ENCODE measurements at regions not wholly inside any gene's neighbourhood (a gene's known extent, or its start where the extent isn't known, plus 50 kb on each side); places are given as distances from the start of the nearest gene placed in this dataset.

DNA sequence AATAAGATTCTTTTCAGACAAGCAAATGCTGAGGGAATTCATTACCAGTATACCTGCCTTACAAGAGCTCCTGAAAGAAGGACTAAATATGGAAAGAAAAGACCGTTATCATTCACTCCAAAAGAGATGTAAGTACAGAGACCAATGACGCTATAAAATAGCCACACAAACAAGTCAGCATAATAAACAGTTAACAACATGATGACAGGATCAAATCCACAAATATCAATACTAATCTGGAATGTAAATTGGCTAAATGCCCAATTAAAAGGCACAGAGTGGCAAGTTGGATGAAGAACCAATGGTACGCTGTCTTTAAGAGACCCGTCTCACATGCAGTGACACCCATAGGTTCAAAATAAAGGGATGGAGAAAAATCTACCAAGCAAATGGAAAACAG is 349.6 kb upstream of the MPDZ start:
- TF ChIP-seq, protein P1, sequence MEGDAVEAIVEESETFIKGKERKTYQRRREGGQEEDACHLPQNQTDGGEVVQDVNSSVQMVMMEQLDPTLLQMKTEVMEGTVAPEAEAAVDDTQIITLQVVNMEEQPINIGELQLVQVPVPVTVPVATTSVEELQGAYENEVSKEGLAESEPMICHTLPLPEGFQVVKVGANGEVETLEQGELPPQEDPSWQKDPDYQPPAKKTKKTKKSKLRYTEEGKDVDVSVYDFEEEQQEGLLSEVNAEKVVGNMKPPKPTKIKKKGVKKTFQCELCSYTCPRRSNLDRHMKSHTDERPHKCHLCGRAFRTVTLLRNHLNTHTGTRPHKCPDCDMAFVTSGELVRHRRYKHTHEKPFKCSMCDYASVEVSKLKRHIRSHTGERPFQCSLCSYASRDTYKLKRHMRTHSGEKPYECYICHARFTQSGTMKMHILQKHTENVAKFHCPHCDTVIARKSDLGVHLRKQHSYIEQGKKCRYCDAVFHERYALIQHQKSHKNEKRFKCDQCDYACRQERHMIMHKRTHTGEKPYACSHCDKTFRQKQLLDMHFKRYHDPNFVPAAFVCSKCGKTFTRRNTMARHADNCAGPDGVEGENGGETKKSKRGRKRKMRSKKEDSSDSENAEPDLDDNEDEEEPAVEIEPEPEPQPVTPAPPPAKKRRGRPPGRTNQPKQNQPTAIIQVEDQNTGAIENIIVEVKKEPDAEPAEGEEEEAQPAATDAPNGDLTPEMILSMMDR (IDR thresholded peaks at IDR 0.05) = no peak
- TF ChIP-seq POLR2A (IDR thresholded peaks at IDR 0.05) = no peak
- no peak for TF ChIP-seq POLR2AphosphoS5 (IDR thresholded peaks at IDR 0.05)

Measured in stomach (tissue), 4 donors.